SK-N-MC (cell line): ENCODE measurements at regions not wholly inside any gene's neighbourhood (a gene's known extent, or its start where the extent isn't known, plus 50 kb on each side); places are given as distances from the start of the nearest gene placed in this dataset.

ENCODE experiments used
- EZH2 ChIP-seq: fragments of 200-600 bp; sonication (generic); IDR thresholded peaks from one replicate; pipeline ENCODE4 v1.6.1; 2017; ENCODE audit warnings: antibody characterized with exemption
- POLR2AphosphoS5 ChIP-seq: IDR thresholded peaks from 2 replicates; pipeline ENCODE4 v1.6.1; 2012; ENCODE audit warnings: mild to moderate bottlenecking, low read depth, low read length, borderline replicate concordance

DNA sequence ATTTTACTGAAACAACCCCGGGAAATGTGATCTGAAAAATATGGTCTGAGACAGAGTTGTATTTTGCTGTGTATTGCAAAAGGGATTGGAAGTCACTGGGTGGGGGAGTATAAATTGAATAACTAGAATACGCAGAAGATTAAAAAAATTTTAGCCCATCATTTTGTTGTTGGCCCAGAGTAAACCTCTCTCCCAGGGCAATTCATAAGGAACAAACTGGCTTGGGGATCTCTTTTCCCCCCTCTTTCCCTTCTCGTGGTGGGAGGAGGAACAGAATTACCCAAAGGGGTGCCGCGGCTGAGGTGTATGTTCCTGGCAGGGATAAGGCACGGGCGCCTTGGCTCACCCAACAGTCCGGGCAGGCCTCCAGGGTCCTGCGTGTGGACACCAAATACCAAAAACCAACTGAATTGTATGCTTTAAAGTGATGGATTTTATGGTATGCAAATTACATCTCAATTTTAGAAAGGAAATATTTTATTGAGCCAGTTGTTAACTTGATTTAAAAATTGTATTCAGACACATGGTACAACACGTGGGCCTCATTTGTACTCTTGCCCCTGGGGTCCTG is 121.2 kb upstream of the SPRED2 start:
- no peak for TF ChIP-seq POLR2AphosphoS5
- no peak for TF ChIP-seq EZH2
